NCI-H2081 treated with DMSO at 0.1 percent for 48 hours (cell line): ENCODE measurements at regions not wholly inside any gene's neighbourhood (a gene's known extent, or its start where the extent isn't known, plus 50 kb on each side); places are given as distances from the start of the nearest gene placed in this dataset.

Experiments used
- DNase-seq: peaks from one replicate; lab custom pipeline; 2025; lab: John Stamatoyannopoulos, UW

- DNase-seq, result no peak
These were observed 373.6 kb upstream of the DDI1 start for GRCh38 chr11:103662880-103663279.

DNA sequence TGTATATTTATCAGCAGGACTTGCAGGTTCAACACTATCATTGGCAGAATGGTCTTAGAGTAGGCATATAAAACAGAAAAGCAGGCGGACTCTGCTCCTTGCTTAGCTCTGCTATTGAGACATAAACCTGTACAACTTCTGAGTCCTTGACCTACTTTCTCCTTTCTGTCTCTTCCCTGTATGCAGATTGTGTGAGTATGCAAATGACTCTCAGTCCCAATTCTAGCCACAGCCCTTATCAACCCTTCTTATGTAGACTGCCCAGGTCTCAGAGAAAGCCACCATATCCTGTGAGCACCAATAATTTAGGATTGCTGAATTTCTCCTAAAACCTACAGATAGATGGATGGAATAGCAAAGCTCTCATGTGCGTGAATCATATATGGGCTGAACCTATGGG, 367.6 kb upstream of the DDI1 start:
- no peak for DNase-seq

DNA sequence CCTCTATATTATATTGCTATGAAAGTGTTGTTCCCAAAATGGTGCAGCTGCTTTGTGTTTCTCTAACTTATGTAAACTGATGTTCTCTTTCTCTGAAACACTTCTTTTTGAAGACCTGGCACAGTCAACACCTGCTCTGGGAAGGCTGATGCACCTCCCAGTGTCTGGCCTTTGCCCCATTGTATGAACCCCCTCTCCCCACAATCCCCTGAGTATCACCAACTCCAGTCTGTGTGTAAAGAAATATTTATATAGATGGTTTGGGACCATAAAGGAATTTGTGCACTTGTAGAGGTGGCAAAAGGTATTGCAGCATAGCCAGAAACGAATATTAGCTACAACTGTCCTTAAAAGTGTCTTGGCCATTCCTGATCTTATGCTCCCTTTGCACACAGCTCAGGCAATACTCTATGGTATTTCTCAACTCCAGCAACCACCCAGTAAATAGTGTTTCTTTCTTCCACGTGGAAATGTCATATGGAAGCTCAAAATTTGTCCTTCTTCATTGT, 365.2 kb upstream of the DDI1 start:
- no peak for DNase-seq

DNA sequence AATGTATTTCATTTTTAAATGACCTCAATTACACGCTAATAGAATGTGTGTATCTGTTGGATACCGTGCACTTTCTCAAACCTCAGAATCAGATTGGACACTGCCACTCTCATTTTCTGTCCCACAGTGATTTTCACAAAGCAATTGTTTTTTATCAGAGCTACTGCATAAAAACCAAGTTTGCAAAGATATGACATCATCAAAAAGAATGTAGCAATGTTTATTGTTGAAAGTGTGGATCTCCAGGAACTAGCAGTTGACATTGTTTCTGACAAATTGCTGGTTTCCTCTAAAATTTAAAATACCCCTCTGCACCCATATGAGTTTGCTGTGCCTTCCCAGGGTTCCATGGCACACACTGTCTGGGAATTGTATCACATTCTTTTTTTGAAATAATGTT, 362.7 kb upstream of the DDI1 start:
- no peak for DNase-seq

GRCh38 chr11:103676413-103676812, 360.0 kb upstream of the DDI1 start:
- DNase-seq, result no peak

GRCh38 chr11:103680826-103681225, 355.6 kb upstream of the DDI1 start:
- DNase-seq, result no peak

DNA sequence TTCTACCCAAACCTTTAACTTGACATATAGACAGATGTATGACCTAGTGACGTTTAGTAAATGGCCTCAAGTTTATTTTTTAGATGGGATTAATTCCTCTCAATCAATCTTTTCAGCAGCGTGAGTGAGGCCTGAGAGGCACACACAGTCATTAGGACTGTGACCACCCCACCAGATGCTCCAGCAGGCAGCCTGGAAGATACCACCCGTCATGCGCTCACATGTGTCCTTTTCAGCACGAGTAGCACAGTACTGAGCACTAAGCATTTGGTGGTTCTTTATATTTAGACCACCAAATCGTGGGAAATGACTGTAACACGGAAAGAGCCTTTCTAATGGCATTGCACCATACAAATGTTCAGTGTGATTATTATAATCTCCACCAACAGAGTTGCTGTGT, 354.6 kb upstream of the DDI1 start:
- DNase-seq, result no peak

GRCh38 chr11:103682318-103683184, 353.9 kb upstream of the DDI1 start:
- peak; percentile 38 for DNase-seq

GRCh38 chr11:103683576-103683975, 352.9 kb upstream of the DDI1 start:
- no peak for DNase-seq

- DNase-seq, result no peak
These were observed 347.5 kb upstream of the DDI1 start for GRCh38 chr11:103688924-103689323.

DNA sequence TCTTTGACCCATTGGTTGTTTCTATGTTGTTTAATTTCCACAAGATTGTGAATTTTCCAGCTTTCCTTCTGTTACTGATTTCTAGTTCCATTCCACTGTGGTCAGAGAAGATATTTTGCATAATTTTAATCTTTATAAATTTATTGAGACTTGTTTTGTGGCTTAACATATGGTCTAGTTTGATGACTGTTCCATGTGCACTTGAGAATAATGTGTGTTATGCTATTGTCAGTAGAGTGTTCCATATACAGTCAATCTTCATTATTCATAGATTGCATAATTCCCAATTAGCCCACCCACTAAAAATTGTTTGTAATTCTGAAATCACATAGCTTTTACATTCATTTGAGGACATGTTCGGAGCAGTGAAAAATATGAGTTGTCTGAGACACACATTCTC, 346.1 kb upstream of the DDI1 start:
- no peak for DNase-seq

GRCh38 chr11:103696123-103696522, 340.3 kb upstream of the DDI1 start:
- DNase-seq, result no peak

GRCh38 chr11:103699216-103699615, 337.2 kb upstream of the DDI1 start:
- DNase-seq, result no peak

- DNase-seq, result no peak
These were observed 336.8 kb upstream of the DDI1 start for GRCh38 chr11:103699656-103700055.

DNA sequence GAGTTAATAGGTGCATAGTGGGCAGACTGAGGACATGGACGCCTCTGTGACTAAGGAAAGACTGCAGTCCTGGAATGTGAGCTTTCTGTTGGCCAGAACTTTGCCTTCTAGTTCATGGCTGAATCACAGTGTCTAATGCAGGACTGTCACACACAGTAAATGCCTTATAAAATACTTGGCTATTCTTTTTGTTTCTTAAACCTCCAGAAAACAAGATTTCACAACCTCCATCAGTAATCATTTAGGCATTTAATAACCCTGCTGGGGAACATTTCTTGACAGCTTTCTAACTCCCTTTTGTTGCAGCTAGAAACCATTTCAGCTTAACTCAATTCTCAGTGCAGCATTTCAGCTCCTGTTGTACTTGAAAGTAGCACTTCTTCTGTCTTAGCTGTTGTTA, 335.8 kb upstream of the DDI1 start:
- no peak for DNase-seq

GRCh38 chr11:103703437-103703836, 333.0 kb upstream of the DDI1 start:
- no peak for DNase-seq

GRCh38 chr11:103703954-103704353, 332.5 kb upstream of the DDI1 start:
- DNase-seq, result no peak

GRCh38 chr11:103705642-103706041, 330.8 kb upstream of the DDI1 start:
- DNase-seq, result no peak

DNA sequence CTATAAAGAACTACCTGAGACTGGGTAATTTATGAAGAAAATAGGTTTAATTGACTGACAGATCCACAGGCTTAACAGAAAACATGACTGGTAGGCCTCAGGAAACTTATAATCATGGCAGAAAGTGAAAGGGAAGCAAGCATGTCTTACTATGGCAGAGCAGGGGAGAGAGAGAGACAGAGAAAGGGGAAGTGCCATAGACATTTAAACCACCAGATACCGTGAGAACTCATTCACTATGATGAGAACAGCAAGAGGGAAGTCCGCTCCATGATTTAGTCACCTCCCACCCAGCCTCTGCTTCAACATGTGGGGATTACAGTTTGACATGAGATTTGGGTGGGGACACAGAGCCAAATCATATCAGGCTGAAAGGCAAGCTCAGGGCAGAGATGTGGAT, 327.1 kb upstream of the DDI1 start:
- no peak for DNase-seq

GRCh38 chr11:103714246-103714645, 322.2 kb upstream of the DDI1 start:
- DNase-seq, result no peak

DNA sequence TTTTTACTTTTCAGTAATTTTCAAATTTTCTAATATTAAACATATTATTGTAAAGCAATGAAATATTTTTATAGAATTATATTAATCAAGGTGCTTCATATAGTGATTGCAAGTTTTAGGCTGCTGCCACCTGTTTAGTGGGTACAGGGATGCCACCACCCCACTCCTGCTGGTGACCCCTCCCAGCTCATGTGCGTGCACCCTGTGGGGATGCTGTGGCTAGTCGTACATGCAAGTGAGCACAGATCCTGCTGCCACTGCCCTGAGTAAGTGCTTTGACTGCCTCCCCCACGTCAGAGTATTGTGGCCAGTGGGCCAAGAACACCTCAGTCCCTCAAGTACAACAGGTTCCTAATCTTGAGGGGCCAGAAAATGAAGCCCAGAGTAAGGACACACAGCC, 320.1 kb upstream of the DDI1 start:
- no peak for DNase-seq

GRCh38 chr11:103727262-103727661, 309.2 kb upstream of the DDI1 start:
- DNase-seq, result no peak

- DNase-seq, result no peak
These were observed 306.8 kb upstream of the DDI1 start for GRCh38 chr11:103729617-103730016.
